H1 (cell line): ENCODE measurements at regions not wholly inside any gene's neighbourhood (a gene's known extent, or its start where the extent isn't known, plus 50 kb on each side); places are given as distances from the start of the nearest gene placed in this dataset.

Experiments
- CTCF ChIA-PET: fragments of 300-600 bp; sonication (Branson Sonifier 250); formaldehyde crosslinking; loops from one replicate; lab custom pipeline; 2021; ENCODE audit not compliant: partially characterized antibody; lab: Charles Lee
- POLR2A ChIA-PET: fragments of 300-600 bp; sonication (Branson Sonifier 250); formaldehyde crosslinking; loops from one replicate; lab custom pipeline; 2021; ENCODE audit warnings: inconsistent platforms; ENCODE audit not compliant: partially characterized antibody; lab: Charles Lee
- DNase-seq, 2 experiments: peaks; one replicate each; pipeline versions ENCODE4 v3.0.0 to v3.0.0-alpha.2; 2010 to 2022; ENCODE audit warnings: low spot score in 2 of 2, low read depth in 1 of 2, mixed read lengths in 1 of 2
- FAIRE-seq: peaks from 2 replicates; lab custom pipeline; 2011; peaks lifted over from hg19 to GRCh38; lab: Jason Lieb, UNC
- H2AFZ ChIP-seq: 2 replicates; pipeline ENCODE4 v1.8.1; 2012; ENCODE audit warnings: low read length, inconsistent platforms
- H2AK5ac ChIP-seq: 2 replicates; pipeline ENCODE4 v1.6.1; 2013; ENCODE audit warnings: low read depth, low read length
- H2BK120ac ChIP-seq: replicated peaks from 2 replicates; pipeline ENCODE3; 2013; ENCODE audit warnings: low read depth, low read length, inconsistent platforms
- H2BK12ac ChIP-seq: 2 replicates; pipeline ENCODE4 v1.6.1; 2013; ENCODE audit warnings: low read depth, low read length
- H2BK15ac ChIP-seq: 2 replicates; pipeline ENCODE4 v1.6.1; 2013; ENCODE audit warnings: low read length
- H2BK20ac ChIP-seq: 2 replicates; pipeline ENCODE4 v1.6.1; 2013; ENCODE audit warnings: low read length
- H2BK5ac ChIP-seq: 2 replicates; pipeline ENCODE4 v1.6.1; 2013; ENCODE audit warnings: low read depth, low read length
- H3K14ac ChIP-seq: 2 replicates; pipeline ENCODE4 v1.6.1; 2013; ENCODE audit warnings: inconsistent platforms; ENCODE audit not compliant: insufficient read length
- H3K18ac ChIP-seq: 2 replicates; pipeline ENCODE4 v1.6.1; 2013; ENCODE audit warnings: low read length; ENCODE audit errors: extremely low read depth
- H3K23ac ChIP-seq: 2 replicates; pipeline ENCODE4 v1.6.1; 2013; ENCODE audit warnings: inconsistent platforms; ENCODE audit not compliant: insufficient read length
- H3K23me2 ChIP-seq: 2 replicates; pipeline ENCODE4 v1.6.1; 2013; ENCODE audit warnings: low read depth, low read length
- H3K27ac ChIP-seq: 2 replicates; pipeline ENCODE4 v1.6.1; 2011; ENCODE audit warnings: low read depth, low read length, inconsistent platforms
- H3K27me3 ChIP-seq, 4 experiments: replicated peaks in 1 of 4; 1 replicate in 1 of 4; 2 replicates in 3 of 4; pipeline versions ENCODE4 v1.6.1 to v1.8.1; 2011 to 2013; ENCODE audit warnings: low read length in 3 of 4, mild to moderate bottlenecking in 3 of 4, inconsistent platforms in 2 of 4, mixed read lengths in 2 of 4, moderate library complexity in 1 of 4; ENCODE audit not compliant: control insufficient read depth in 3 of 4, insufficient read depth in 3 of 4; ENCODE audit errors: extremely low read depth in 1 of 4
- H3K36me3 ChIP-seq, 4 experiments: 2 replicates each; pipeline versions ENCODE4 v1.6.1 to v1.8.1; 2011 to 2013; ENCODE audit warnings: mild to moderate bottlenecking in 4 of 4, low read length in 3 of 4, moderate library complexity in 2 of 4, control low read depth in 1 of 4, inconsistent platforms in 1 of 4; ENCODE audit not compliant: insufficient read depth in 4 of 4, control insufficient read depth in 2 of 4
- H3K4ac ChIP-seq: replicated peaks from 2 replicates; pipeline ENCODE3; 2013; ENCODE audit warnings: low read length, low read depth, mixed read lengths, inconsistent platforms; ENCODE audit not compliant: insufficient read length
- H3K4me1 ChIP-seq, 4 experiments: replicated peaks in 1 of 4; 1 replicate in 1 of 4; 2 replicates in 3 of 4; pipeline versions ENCODE4 v1.6.1 to v1.8.1; 2011 to 2013; ENCODE audit warnings: low read length in 3 of 4, inconsistent platforms in 2 of 4, mixed read lengths in 1 of 4; ENCODE audit not compliant: insufficient read depth in 4 of 4, control insufficient read depth in 3 of 4
- H3K4me2 ChIP-seq, 2 experiments: 2 replicates each; pipeline versions ENCODE4 v1.6.1 to v1.8.1; 2011 to 2013; ENCODE audit warnings: low read depth in 2 of 2, low read length in 2 of 2, control low read depth in 1 of 2, inconsistent platforms in 1 of 2, mild to moderate bottlenecking in 1 of 2; ENCODE audit not compliant: insufficient read depth in 1 of 2
- H3K4me3 ChIP-seq, 4 experiments: fragments of 200-600, 300-600 bp in 1 of 4; sonication (generic), shearing (Covaris generic), sonication (Bioruptor Twin) in 1 of 4; 2 replicates each; pipeline versions ENCODE4 v1.5.1 to v1.8.1; 2011 to 2016; ENCODE audit warnings: low read length in 4 of 4, low read depth in 3 of 4, control low read depth in 2 of 4, inconsistent platforms in 2 of 4, mild to moderate bottlenecking in 2 of 4, mixed read lengths in 1 of 4, moderate library complexity in 1 of 4; ENCODE audit not compliant: insufficient read depth in 2 of 4; ENCODE audit errors: extremely low read depth in 1 of 4
- H3K56ac ChIP-seq: replicated peaks from 2 replicates; pipeline ENCODE3; 2013; ENCODE audit warnings: low read depth, mild to moderate bottlenecking, mixed read lengths, low read length, inconsistent platforms; ENCODE audit not compliant: insufficient read length
- H3K79me1 ChIP-seq: 2 replicates; pipeline ENCODE4 v1.6.1; 2013; ENCODE audit warnings: low read depth, low read length, control low read depth
- H3K79me2 ChIP-seq, 2 experiments: 2 replicates each; pipeline versions ENCODE4 v1.6.1 to v1.8.1; 2012 to 2013; ENCODE audit warnings: low read length in 2 of 2, mild to moderate bottlenecking in 2 of 2, inconsistent platforms in 1 of 2; ENCODE audit not compliant: insufficient read depth in 2 of 2, control insufficient read depth in 1 of 2
- H3K9ac ChIP-seq, 4 experiments: replicated peaks in 1 of 4; 1 replicate in 1 of 4; 2 replicates in 3 of 4; pipeline versions ENCODE4 v1.6.1 to v1.8.1; 2011 to 2013; ENCODE audit warnings: low read depth in 3 of 4, low read length in 3 of 4, control low read depth in 2 of 4, mild to moderate bottlenecking in 2 of 4, moderate library complexity in 2 of 4, inconsistent platforms in 1 of 4; ENCODE audit errors: extremely low read depth in 1 of 4
- H3K9me3 ChIP-seq, 2 experiments: 2 replicates each; pipeline versions ENCODE4 v1.6.1 to v1.8.1; 2012 to 2013; ENCODE audit warnings: mild to moderate bottlenecking in 2 of 2, moderate library complexity in 2 of 2, control low read depth in 1 of 2, inconsistent platforms in 1 of 2, low read depth in 1 of 2, low read length in 1 of 2, mixed read lengths in 1 of 2; ENCODE audit not compliant: insufficient read depth in 2 of 2
- H4K20me1 ChIP-seq, 2 experiments: replicated peaks in 1 of 2; 2 replicates each; pipeline versions ENCODE3 to v1.8.1; 2011 to 2013; ENCODE audit warnings: inconsistent platforms in 2 of 2, low read length in 2 of 2, mild to moderate bottlenecking in 1 of 2; ENCODE audit not compliant: insufficient read depth in 2 of 2, control insufficient read depth in 1 of 2
- H4K5ac ChIP-seq: 2 replicates; pipeline ENCODE4 v1.6.1; 2013; ENCODE audit warnings: low read length, low read depth, mixed read lengths, inconsistent platforms; ENCODE audit not compliant: insufficient read length
- H4K8ac ChIP-seq: 2 replicates; pipeline ENCODE4 v1.8.0; 2013; ENCODE audit warnings: mild to moderate bottlenecking, moderate library complexity, low read length, inconsistent platforms; ENCODE audit not compliant: insufficient read depth; ENCODE audit errors: extremely low read depth
- H4K91ac ChIP-seq: replicated peaks from 2 replicates; pipeline ENCODE3; 2013; ENCODE audit warnings: low read length, mixed read lengths, inconsistent platforms; ENCODE audit not compliant: insufficient read length
- ASH2L ChIP-seq: fragments of 200-600, 300-600 bp; sonication (generic); IDR thresholded peaks from one replicate; pipeline ENCODE4 v1.7.1; 2017; ENCODE audit warnings: low read length
- BCL11A ChIP-seq, 2 experiments: IDR thresholded peaks; one replicate each; pipeline ENCODE4 v1.6.1; 2011; ENCODE audit warnings: low read depth in 2 of 2, low read length in 2 of 2, mild to moderate bottlenecking in 2 of 2
- CREB1 ChIP-seq: IDR thresholded peaks from 2 replicates; pipeline ENCODE4 v1.6.1; 2012; ENCODE audit warnings: inconsistent platforms
- EP300 ChIP-seq, 2 experiments: IDR thresholded peaks; 1 replicate in 1 of 2; 2 replicates in 1 of 2; pipeline ENCODE4 v1.6.1; 2011 to 2012; ENCODE audit warnings: low read depth in 2 of 2, low read length in 2 of 2, mild to moderate bottlenecking in 2 of 2, borderline replicate concordance in 1 of 2, inconsistent platforms in 1 of 2, moderate library complexity in 1 of 2
- HDAC2 ChIP-seq, 2 experiments: fragments of 300-600 bp in 1 of 2; sonication (generic) in 1 of 2; IDR thresholded peaks; 2 replicates each; pipeline ENCODE4 v1.6.1; 2011 to 2012; ENCODE audit warnings: low read depth in 2 of 2, low read length in 2 of 2, mild to moderate bottlenecking in 2 of 2, moderate library complexity in 2 of 2, borderline replicate concordance in 1 of 2, inconsistent platforms in 1 of 2
- SIRT6 ChIP-seq: IDR thresholded peaks from one replicate; pipeline ENCODE4 v1.7.1; 2012; ENCODE audit warnings: low read length, inconsistent platforms
- SRF ChIP-seq: IDR thresholded peaks from 2 replicates; pipeline ENCODE4 v1.6.1; 2011; ENCODE audit warnings: mild to moderate bottlenecking, low read depth, low read length, moderate library complexity
- TBP ChIP-seq: IDR thresholded peaks from 2 replicates; pipeline ENCODE4 v1.6.1; 2011; ENCODE audit warnings: low read depth, low read length, improper control_type of control experiment
- TCF12 ChIP-seq: IDR thresholded peaks from 2 replicates; pipeline ENCODE4 v1.6.1; 2011; ENCODE audit warnings: low read depth, mild to moderate bottlenecking, low read length
- WGBS, 2 experiments: shearing (Covaris generic) in 1 of 2; methylation state at CpG; one replicate each; pipeline versions ENCODE4 v1.1.6 to v1.1.7; 2013 to 2015; ENCODE audit warnings: low lambda C conversion rate in 2 of 2, mixed read lengths in 2 of 2, inconsistent platforms in 1 of 2, low coverage in 1 of 2, missing lambda C conversion rate in 1 of 2; ENCODE audit not compliant: insufficient replicate concordance in 2 of 2, insufficient coverage in 1 of 2, insufficient read length in 1 of 2; ENCODE audit errors: extremely low coverage in 1 of 2, missing lambda C conversion rate in 1 of 2; 5-methylcytosine and 5-hydroxymethylcytosine counted together

DNA sequence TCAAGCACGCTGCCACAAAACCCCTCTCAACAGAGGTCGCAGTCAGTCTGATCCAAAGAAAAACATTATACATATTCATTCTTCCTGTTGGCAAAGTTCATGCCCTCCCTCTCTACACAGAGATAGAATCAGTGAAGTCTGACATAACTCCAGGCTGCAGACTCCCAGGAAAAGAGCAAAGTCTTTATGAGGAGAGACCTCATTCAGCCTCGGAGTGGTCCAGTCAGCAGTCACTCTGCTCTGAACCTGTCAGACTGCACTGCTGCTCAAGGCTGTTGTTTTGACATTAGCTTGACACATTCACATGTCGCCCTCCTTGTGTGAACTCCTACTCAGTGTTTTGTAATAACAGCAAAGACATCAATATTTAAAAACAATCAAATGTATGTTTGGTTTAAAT lies 241.2 kb upstream of the G2E3 start:
- no peak overlapping the region for H3K56ac ChIP-seq
- H4K91ac ChIP-seq, result no peak overlapping the region
- H2BK120ac ChIP-seq, result no peak overlapping the region
- H3K4me3 ChIP-seq, result no peak overlapping the region
- FAIRE-seq, result no peak
- TF ChIP-seq TBP (no peak), CREB1 (no peak), SIRT6 (no peak), TCF12 (no peak), ASH2L (no peak), BCL11A (IDR thresholded peaks at IDR 0.05; ENCODE audit: low read depth in 2 of 2, low read length in 2 of 2) (no peak), HDAC2 (IDR thresholded peaks at IDR 0.05; ENCODE audit: borderline replicate concordance in 1 of 2, low read depth in 2 of 2, low read length in 2 of 2) (no peak), SRF (no peak), EP300 (IDR thresholded peaks at IDR 0.05; ENCODE audit: borderline replicate concordance in 1 of 2, low read depth in 2 of 2, low read length in 2 of 2) (no peak)
- WGBS, 2 experiments, result 97% methylated on average over 4 of the region's 4 CpGs; no CpG with 5 or more reads in 1 of the 2 experiments
- no peak overlapping the region for H3K18ac ChIP-seq
- no peak overlapping the region for H2BK12ac ChIP-seq
- no peak overlapping the region for H2BK5ac ChIP-seq
- H3K79me2 ChIP-seq, result no peaks in the 10 kb centered on the region
- H3K4me1 ChIP-seq, result no peaks in the 10 kb centered on the region
- H3K27me3 ChIP-seq, result no peaks in the 10 kb centered on the region
- ChIA-PET POLR2A (no interaction called here), CTCF (no interaction called here)
- H3K4me2 ChIP-seq, result no peak overlapping the region
- H3K23me2 ChIP-seq, result no peaks in the 10 kb centered on the region; the same call in 1 of the 2 replicates
- no peak overlapping the region for H2BK20ac ChIP-seq
- H3K14ac ChIP-seq, result no peak overlapping the region
- no peak overlapping the region for H3K23ac ChIP-seq
- no peak overlapping the region for H3K27ac ChIP-seq
- no peak overlapping the region for H2BK15ac ChIP-seq
- H4K20me1 ChIP-seq, result no peaks in the 10 kb centered on the region
- no peaks in the 10 kb centered on the region for H3K9me3 ChIP-seq
- DNase-seq, result no peak
- H3K4ac ChIP-seq, result no peak overlapping the region
- H2AK5ac ChIP-seq, result no peak overlapping the region
- no peak overlapping the region for H3K9ac ChIP-seq
- no peak overlapping the region for H4K8ac ChIP-seq
- no peak overlapping the region for H2AFZ ChIP-seq
- no peaks in the 10 kb centered on the region for H3K79me1 ChIP-seq
- no peak overlapping the region for H4K5ac ChIP-seq
- no peaks in the 10 kb centered on the region for H3K36me3 ChIP-seq
